NT2/D1 (cell line): ENCODE measurements at regions not wholly inside any gene's neighbourhood (a gene's known extent, or its start where the extent isn't known, plus 50 kb on each side); places are given as distances from the start of the nearest gene placed in this dataset.

Source experiments
- DNase-seq: peaks from one replicate; pipeline ENCODE4 v3.0.0-alpha.2; 2011; ENCODE audit warnings: low read depth, low spot score
- H3K27me3 ChIP-seq: 2 replicates; pipeline ENCODE4 v1.6.0; 2011; ENCODE audit warnings: mild to moderate bottlenecking; ENCODE audit not compliant: insufficient read length, insufficient read depth
- H3K36me3 ChIP-seq: 2 replicates; pipeline ENCODE4 v1.6.1; 2011; ENCODE audit warnings: mild to moderate bottlenecking, low read length, mixed read lengths; ENCODE audit not compliant: insufficient read depth, insufficient read length
- H3K4me1 ChIP-seq: 2 replicates; pipeline ENCODE4 v1.5.1; 2011; ENCODE audit not compliant: insufficient read depth, insufficient read length
- H3K4me3 ChIP-seq: 2 replicates; pipeline ENCODE4 v1.5.1; 2011; ENCODE audit warnings: low read depth; ENCODE audit not compliant: insufficient read length
- H3K9ac ChIP-seq: 2 replicates; pipeline ENCODE4 v1.6.0; 2011; ENCODE audit warnings: low read depth; ENCODE audit not compliant: insufficient read length
- H3K9me3 ChIP-seq: 2 replicates; pipeline ENCODE4 v1.5.1; 2011; ENCODE audit warnings: mild to moderate bottlenecking, low read length; ENCODE audit not compliant: insufficient read depth
- SUZ12 ChIP-seq: IDR thresholded peaks from 2 replicates; pipeline ENCODE4 v1.6.1; 2011; ENCODE audit not compliant: insufficient read length, insufficient read depth; ENCODE audit errors: extremely low read depth
- YY1 ChIP-seq: IDR thresholded peaks from 2 replicates; pipeline ENCODE4 v1.6.1; 2011; ENCODE audit not compliant: insufficient read length, insufficient read depth
- ZNF274 ChIP-seq: IDR thresholded peaks from 2 replicates; pipeline ENCODE4 v1.6.1; 2011; ENCODE audit warnings: mild to moderate bottlenecking, low read depth, low read length

GRCh38 chr12:63023926-63024325 is 89.0 kb upstream of the PPM1H start:
- H3K4me3 ChIP-seq = no peak overlapping the region
- no peak overlapping the region for H3K9ac ChIP-seq
- TF ChIP-seq SUZ12 (no peak), ZNF274 (no peak), YY1 (no peak)
- H3K36me3 ChIP-seq = no peaks in the 10 kb centered on the region
- H3K27me3 ChIP-seq = no peaks in the 10 kb centered on the region
- DNase-seq = no peak
- no peaks in the 10 kb centered on the region for H3K9me3 ChIP-seq
- no peaks in the 10 kb centered on the region for H3K4me1 ChIP-seq

- no peak for DNase-seq
- Histone ChIP-seq H3K9ac (no peak overlapping the region), H3K27me3 (no peaks in the 10 kb centered on the region)
Measured at GRCh38 chr12:63021116-63021515, 86.2 kb upstream of the PPM1H start.

GRCh38 chr12:63020269-63020668 is 85.3 kb upstream of the PPM1H start:
- Histone ChIP-seq H3K4me3 (no peak overlapping the region), H3K27me3 (no peaks in the 10 kb centered on the region), H3K36me3 (no peaks in the 10 kb centered on the region), H3K9me3 (no peaks in the 10 kb centered on the region), H3K4me1 (no peaks in the 10 kb centered on the region), H3K9ac (no peak overlapping the region)
- DNase-seq = no peak
- TF ChIP-seq YY1 (no peak), ZNF274 (no peak), SUZ12 (no peak)

More at GRCh38 chr12:63021116-63021515, 86.2 kb upstream of the PPM1H start:
- Histone ChIP-seq H3K4me3 (no peak overlapping the region), H3K36me3 (no peaks in the 10 kb centered on the region), H3K4me1 (no peaks in the 10 kb centered on the region), H3K9me3 (no peaks in the 10 kb centered on the region)
- TF ChIP-seq YY1 = no peak
- TF ChIP-seq ZNF274 = no peak
- no peak for TF ChIP-seq SUZ12

GRCh38 chr12:63018273-63018672 is 83.3 kb upstream of the PPM1H start:
- TF ChIP-seq YY1 (no peak), SUZ12 (no peak), ZNF274 (no peak)
- no peak overlapping the region for H3K4me3 ChIP-seq
- H3K36me3 ChIP-seq = no peaks in the 10 kb centered on the region
- H3K4me1 ChIP-seq = no peaks in the 10 kb centered on the region
- no peak overlapping the region for H3K9ac ChIP-seq
- no peaks in the 10 kb centered on the region for H3K9me3 ChIP-seq
- no peak for DNase-seq
- H3K27me3 ChIP-seq = no peaks in the 10 kb centered on the region

- Histone ChIP-seq H3K36me3 (no peaks in the 10 kb centered on the region), H3K9me3 (no peaks in the 10 kb centered on the region), H3K27me3 (no peaks in the 10 kb centered on the region), H3K9ac (no peak overlapping the region), H3K4me1 (no peaks in the 10 kb centered on the region), H3K4me3 (no peak overlapping the region)
- DNase-seq = no peak
- TF ChIP-seq ZNF274 (no peak), YY1 (no peak), SUZ12 (no peak)
Measured at GRCh38 chr12:63013302-63013701, 78.4 kb upstream of the PPM1H start.

GRCh38 chr12:63010698-63011097 is 75.7 kb upstream of the PPM1H start:
- H3K4me3 ChIP-seq = no peak overlapping the region
- TF ChIP-seq SUZ12 = no peak
- no peak for TF ChIP-seq ZNF274
- no peak for TF ChIP-seq YY1
- H3K9me3 ChIP-seq = no peaks in the 10 kb centered on the region
- DNase-seq = no peak
- no peaks in the 10 kb centered on the region for H3K36me3 ChIP-seq
- H3K9ac ChIP-seq = no peak overlapping the region
- H3K4me1 ChIP-seq = no peaks in the 10 kb centered on the region
- no peaks in the 10 kb centered on the region for H3K27me3 ChIP-seq

- Histone ChIP-seq H3K9ac (no peak overlapping the region), H3K4me3 (no peak overlapping the region), H3K27me3 (no peaks in the 10 kb centered on the region), H3K36me3 (no peaks in the 10 kb centered on the region), H3K4me1 (no peaks in the 10 kb centered on the region), H3K9me3 (no peaks in the 10 kb centered on the region)
- DNase-seq = no peak
- no peak for TF ChIP-seq ZNF274
- no peak for TF ChIP-seq SUZ12
- TF ChIP-seq YY1 = no peak
Measured at GRCh38 chr12:63008372-63008771, 73.4 kb upstream of the PPM1H start.

GRCh38 chr12:63007726-63008125 is 72.8 kb upstream of the PPM1H start:
- H3K9ac ChIP-seq = no peak overlapping the region

More at GRCh38 chr12:63007726-63008125, 72.8 kb upstream of the PPM1H start:
- no peaks in the 10 kb centered on the region for H3K27me3 ChIP-seq
- no peaks in the 10 kb centered on the region for H3K9me3 ChIP-seq
- H3K36me3 ChIP-seq = no peaks in the 10 kb centered on the region
- no peaks in the 10 kb centered on the region for H3K4me1 ChIP-seq
- TF ChIP-seq YY1 (no peak), SUZ12 (no peak), ZNF274 (no peak)
- DNase-seq = no peak
- no peak overlapping the region for H3K4me3 ChIP-seq
